Esophagus squamous epithelium (tissue), 5 donors: ENCODE measurements at regions not wholly inside any gene's neighbourhood (a gene's known extent, or its start where the extent isn't known, plus 50 kb on each side); places are given as distances from the start of the nearest gene placed in this dataset.

Experiments used
- DNase-seq: peaks from one replicate; lab custom pipeline; 2025; lab: John Stamatoyannopoulos, UW
- H3K27ac ChIP-seq, 4 donors: fragments of 200-600 bp; sonication (generic); one replicate each; pipeline ENCODE4 v1.5.1; 2016 to 2019; ENCODE audit warnings: mild to moderate bottlenecking in 1 of 4
- H3K27me3 ChIP-seq, 4 donors: fragments of 200-600 bp; sonication (generic); 1 replicate in 3 of 4; 2 replicates in 1 of 4; pipeline versions ENCODE4 v1.5.1 to v1.6.0; 2017 to 2021; ENCODE audit warnings: antibody characterized with exemption in 1 of 4
- H3K36me3 ChIP-seq, 3 donors: fragments of 200-600 bp; sonication (generic); one replicate each; pipeline ENCODE4 v1.5.1; 2016 to 2019
- H3K4me1 ChIP-seq, 3 donors: fragments of 200-600 bp; sonication (generic); one replicate each; pipeline ENCODE4 v1.5.1; 2017 to 2019
- H3K4me3 ChIP-seq, 4 donors: fragments of 200-600 bp; sonication (generic); 1 replicate in 3 of 4; 2 replicates in 1 of 4; pipeline ENCODE4 v1.5.1; 2016 to 2019; ENCODE audit warnings: mild to moderate bottlenecking in 2 of 4, moderate library complexity in 1 of 4
- H3K9me3 ChIP-seq, 3 donors: fragments of 200-600 bp; sonication (generic); one replicate each; pipeline ENCODE4 v1.5.1; 2016 to 2019
- POLR2A ChIP-seq, 4 donors: fragments of 450-650 bp; IDR thresholded peaks; one replicate each; pipeline ENCODE4 v1.6.1; 2017; ENCODE audit warnings: antibody characterized with exemption in 4 of 4, mild to moderate bottlenecking in 4 of 4, moderate library complexity in 3 of 4
- WGBS, 2 donors: methylation state at CpG; one replicate each; pipeline ENCODE4 v1.1.5; 2018; 5-methylcytosine and 5-hydroxymethylcytosine counted together
- intact Hi-C: fragments of 100-400 bp; cut with DNase I; formaldehyde crosslinking; loops from one replicate; pipeline ENCODE4 v1.15.0; 2022
- TF ChIP-seq, protein P1 (sequence below), 6 experiments: fragments of 450-650 bp in 4 of 6; fragments of 200-600 bp in 2 of 6; sonication (generic) in 2 of 6; IDR thresholded peaks; one replicate each; pipeline ENCODE4 v1.5.1; 2016 to 2019; ENCODE audit warnings: antibody characterized with exemption in 6 of 6, mild to moderate bottlenecking in 4 of 6, moderate library complexity in 4 of 6
- donor health status: DM: yes; HTN: yes; CAD: no.

- H3K9me3 ChIP-seq, result no peaks in the 10 kb centered on the region
- DNase-seq, result no peak
- 60 to 85% methylated on average over 2 to 6 of the region's 6 CpGs for WGBS, 2 donors
- H3K27ac ChIP-seq, result no peak overlapping the region
- no peaks in the 10 kb centered on the region for H3K36me3 ChIP-seq
- H3K4me3 ChIP-seq, result no peak overlapping the region
- no peaks in the 10 kb centered on the region for H3K4me1 ChIP-seq
- intact Hi-C loops, result no loop called here
- peaks cover 0 to 45% (median 0%) of the 10 kb centered on the region in 4 donors for H3K27me3 ChIP-seq
- TF ChIP-seq, protein P1, sequence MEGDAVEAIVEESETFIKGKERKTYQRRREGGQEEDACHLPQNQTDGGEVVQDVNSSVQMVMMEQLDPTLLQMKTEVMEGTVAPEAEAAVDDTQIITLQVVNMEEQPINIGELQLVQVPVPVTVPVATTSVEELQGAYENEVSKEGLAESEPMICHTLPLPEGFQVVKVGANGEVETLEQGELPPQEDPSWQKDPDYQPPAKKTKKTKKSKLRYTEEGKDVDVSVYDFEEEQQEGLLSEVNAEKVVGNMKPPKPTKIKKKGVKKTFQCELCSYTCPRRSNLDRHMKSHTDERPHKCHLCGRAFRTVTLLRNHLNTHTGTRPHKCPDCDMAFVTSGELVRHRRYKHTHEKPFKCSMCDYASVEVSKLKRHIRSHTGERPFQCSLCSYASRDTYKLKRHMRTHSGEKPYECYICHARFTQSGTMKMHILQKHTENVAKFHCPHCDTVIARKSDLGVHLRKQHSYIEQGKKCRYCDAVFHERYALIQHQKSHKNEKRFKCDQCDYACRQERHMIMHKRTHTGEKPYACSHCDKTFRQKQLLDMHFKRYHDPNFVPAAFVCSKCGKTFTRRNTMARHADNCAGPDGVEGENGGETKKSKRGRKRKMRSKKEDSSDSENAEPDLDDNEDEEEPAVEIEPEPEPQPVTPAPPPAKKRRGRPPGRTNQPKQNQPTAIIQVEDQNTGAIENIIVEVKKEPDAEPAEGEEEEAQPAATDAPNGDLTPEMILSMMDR (IDR thresholded peaks at IDR 0.05), result no peak
- TF ChIP-seq POLR2A (IDR thresholded peaks at IDR 0.05), result no peak
Observed at GRCh38 chr11:71352748-71353147, 95.4 kb downstream of the DHCR7 start.

DNA sequence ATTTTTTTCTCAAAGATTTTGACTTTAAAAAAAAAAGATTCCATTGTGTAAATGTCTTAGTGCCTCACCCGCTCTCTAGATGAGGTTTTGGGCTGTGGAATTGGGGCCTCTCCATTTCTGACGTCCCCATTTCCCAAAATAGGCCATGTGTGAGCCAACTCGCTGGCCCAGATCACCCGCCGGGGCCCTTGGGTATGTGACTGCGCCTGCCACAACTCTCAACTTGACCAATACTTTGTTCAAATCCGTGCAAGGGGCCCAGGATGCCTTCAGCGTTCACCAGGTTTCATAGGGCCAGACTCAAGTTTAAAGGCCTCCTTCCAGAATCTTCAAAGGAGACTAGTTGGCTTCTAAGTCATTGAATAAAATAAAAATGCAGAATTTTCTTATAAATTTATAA is 96.0 kb downstream of the DHCR7 start:
- Histone ChIP-seq H3K4me3 (no peak overlapping the region), H3K27ac (no peak overlapping the region), H3K4me1 (no peaks in the 10 kb centered on the region), H3K36me3 (no peaks in the 10 kb centered on the region), H3K27me3 (peaks cover 0 to 45% (median 0%) of the 10 kb centered on the region in 4 donors), H3K9me3 (no peaks in the 10 kb centered on the region)
- TF ChIP-seq POLR2A (IDR thresholded peaks at IDR 0.05), result no peak
- TF ChIP-seq, protein P1 (IDR thresholded peaks at IDR 0.05), result no peak
- intact Hi-C loops, result no loop called here
- WGBS, 2 donors, result 82 to 83% methylated on average over 7 to 8 of the region's 8 CpGs
- no peak for DNase-seq

DNA sequence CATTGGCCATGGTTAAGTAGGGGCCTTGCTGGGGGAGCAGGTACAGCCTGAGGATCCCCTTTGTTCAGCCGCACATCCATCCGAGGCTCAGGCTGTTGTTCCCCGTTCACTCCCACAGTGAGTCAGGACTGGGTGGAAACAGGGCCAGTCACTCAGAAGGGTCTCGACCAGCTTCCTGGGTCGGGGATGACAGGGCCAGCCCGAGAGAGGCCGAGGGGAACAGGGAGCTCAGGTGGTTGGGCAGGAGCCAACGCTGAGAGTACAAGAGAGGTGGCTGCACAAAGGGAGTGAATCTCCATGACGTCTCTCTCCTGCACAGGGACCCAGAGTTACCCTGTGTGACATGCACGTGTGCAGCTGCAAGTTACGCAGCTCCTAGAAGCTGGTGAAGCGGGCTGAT is 97.2 kb upstream of the SHANK2 start:
- TF ChIP-seq, protein P1 (IDR thresholded peaks at IDR 0.05), result no peak
- no peak for TF ChIP-seq POLR2A (IDR thresholded peaks at IDR 0.05)
- no peak overlapping the region for H3K4me3 ChIP-seq
- no peak for DNase-seq
- H3K9me3 ChIP-seq, result no peaks in the 10 kb centered on the region
- intact Hi-C loops, result no loop called here
- H3K27ac ChIP-seq, result no peak overlapping the region
- WGBS, 2 donors, result 47 to 60% methylated on average over 3 to 10 of the region's 12 CpGs
- no peaks in the 10 kb centered on the region for H3K4me1 ChIP-seq
- no peaks in the 10 kb centered on the region for H3K36me3 ChIP-seq
- H3K27me3 ChIP-seq, result peaks cover 0 to 55% (median 0%) of the 10 kb centered on the region in 4 donors

- DNase-seq, result no peak
- Histone ChIP-seq H3K4me3 (no peak overlapping the region), H3K4me1 (peaks cover 6 to 10% (median 8%) of the 10 kb centered on the region in 3 donors), H3K27ac (no peak overlapping the region), H3K27me3 (peaks cover 0 to 46% (median 0%) of the 10 kb centered on the region in 4 donors), H3K36me3 (no peaks in the 10 kb centered on the region), H3K9me3 (no peaks in the 10 kb centered on the region)
- 69 to 83% methylated on average over 7 to 11 of the region's 11 CpGs for WGBS, 2 donors
- intact Hi-C loops, result no loop called here
- TF ChIP-seq POLR2A (IDR thresholded peaks at IDR 0.05), result no peak
- TF ChIP-seq, protein P1 (IDR thresholded peaks at IDR 0.05), result no peak
Observed at GRCh38 chr11:71343828-71344400, 91.5 kb upstream of the SHANK2 start.

- no peak for TF ChIP-seq POLR2A (IDR thresholded peaks at IDR 0.05)
- TF ChIP-seq, protein P1 (IDR thresholded peaks at IDR 0.05), result peak in 5 of 6 experiments; percentile 31 to 64 (median 39)
- intact Hi-C loops, result no loop called here
- H3K27ac ChIP-seq, result no peak overlapping the region
- peaks cover 0 to 39% (median 0%) of the 10 kb centered on the region in 4 donors for H3K27me3 ChIP-seq
- H3K4me1 ChIP-seq, result peaks cover 6 to 17% (median 8%) of the 10 kb centered on the region in 3 donors
- WGBS, 2 donors, result 76 to 80% methylated on average over 12 to 16 of the region's 20 CpGs
- no peak for DNase-seq
- H3K4me3 ChIP-seq, result no peak overlapping the region
- H3K36me3 ChIP-seq, result no peaks in the 10 kb centered on the region
- no peaks in the 10 kb centered on the region for H3K9me3 ChIP-seq
Observed at GRCh38 chr11:71342951-71343827, 90.8 kb upstream of the SHANK2 start.
